ENCODE measurements at regions not wholly inside any gene's neighbourhood (a gene's known extent, or its start where the extent isn't known, plus 50 kb on each side); places are given as distances from the start of the nearest gene placed in this dataset.
"Not testable (repeated sequence)": the region's sequence is repeated elsewhere in the genome, so short reads cannot be mapped to it uniquely, and the experiment has no call there.

GRCh38 chr3:35473956-35474355, 165.4 kb upstream of the ARPP21 start:
- WGBS, 5 donors: 13 to 43% (median 25%) methylated on average over 1 of the region's 1 CpG

DNA sequence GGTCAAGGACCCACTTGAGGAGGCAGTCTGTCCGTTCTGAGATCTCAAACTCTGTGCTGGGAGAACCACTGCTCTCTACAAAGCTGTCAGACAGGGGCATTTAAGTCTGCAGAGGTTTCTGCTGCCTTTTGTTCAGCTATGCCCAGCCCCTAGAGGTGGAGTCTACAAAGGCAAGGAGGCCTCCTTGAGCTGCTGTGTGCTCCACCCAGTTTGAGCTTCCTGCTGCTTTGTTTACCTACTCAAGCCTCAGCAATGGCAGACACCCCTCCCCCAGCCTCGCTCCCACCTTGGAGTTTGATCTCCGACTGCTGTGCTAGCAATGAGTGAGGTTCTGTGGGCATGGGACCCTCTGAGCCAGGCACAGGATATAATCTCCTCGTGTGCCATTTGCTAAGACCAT, 156.8 kb upstream of the ARPP21 start:
- H3K4me1 ChIP-seq; H3K27ac ChIP-seq; H3K27me3 ChIP-seq (replicated peaks in 1 of 7); DNase-seq; intact Hi-C loops (cut with DNase I; ENCODE audit: low total_unique reads); H3K36me3 ChIP-seq; H3K4me3 ChIP-seq: not testable (repeated sequence)
- 65 to 79% (median 71%) methylated on average over 3 to 4 of the region's 4 CpGs for WGBS, 5 donors
- H3K9me3 ChIP-seq: peaks cover 0 to 20% (median 2%) of the 10 kb centered on the region in 8 donors

More at GRCh38 chr3:35473956-35474355, 165.4 kb upstream of the ARPP21 start:
- Histone ChIP-seq H3K4me3 (no peak overlapping the region), H3K27ac (no peak overlapping the region), H3K9me3 (peaks cover 0 to 28% (median 10%) of the 10 kb centered on the region in 8 donors), H3K27me3 (replicated peaks in 1 of 7) (no peaks in the 10 kb centered on the region), H3K4me1 (no peaks in the 10 kb centered on the region), H3K36me3 (no peaks in the 10 kb centered on the region)
- TF ChIP-seq, protein P1, sequence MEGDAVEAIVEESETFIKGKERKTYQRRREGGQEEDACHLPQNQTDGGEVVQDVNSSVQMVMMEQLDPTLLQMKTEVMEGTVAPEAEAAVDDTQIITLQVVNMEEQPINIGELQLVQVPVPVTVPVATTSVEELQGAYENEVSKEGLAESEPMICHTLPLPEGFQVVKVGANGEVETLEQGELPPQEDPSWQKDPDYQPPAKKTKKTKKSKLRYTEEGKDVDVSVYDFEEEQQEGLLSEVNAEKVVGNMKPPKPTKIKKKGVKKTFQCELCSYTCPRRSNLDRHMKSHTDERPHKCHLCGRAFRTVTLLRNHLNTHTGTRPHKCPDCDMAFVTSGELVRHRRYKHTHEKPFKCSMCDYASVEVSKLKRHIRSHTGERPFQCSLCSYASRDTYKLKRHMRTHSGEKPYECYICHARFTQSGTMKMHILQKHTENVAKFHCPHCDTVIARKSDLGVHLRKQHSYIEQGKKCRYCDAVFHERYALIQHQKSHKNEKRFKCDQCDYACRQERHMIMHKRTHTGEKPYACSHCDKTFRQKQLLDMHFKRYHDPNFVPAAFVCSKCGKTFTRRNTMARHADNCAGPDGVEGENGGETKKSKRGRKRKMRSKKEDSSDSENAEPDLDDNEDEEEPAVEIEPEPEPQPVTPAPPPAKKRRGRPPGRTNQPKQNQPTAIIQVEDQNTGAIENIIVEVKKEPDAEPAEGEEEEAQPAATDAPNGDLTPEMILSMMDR (IDR thresholded peaks at IDR 0.05 in 8 of 11, conservative IDR thresholded peaks at IDR 0.05 in 3 of 11): no peak
- TF ChIP-seq POLR2A (IDR thresholded peaks at IDR 0.05) (no peak), POLR2AphosphoS5 (IDR thresholded peaks at IDR 0.05) (no peak)
- DNase-seq: no peak
- intact Hi-C loops (cut with DNase I; ENCODE audit: low total_unique reads): no loop called here

GRCh38 chr3:35483131-35483530, 156.2 kb upstream of the ARPP21 start:
- WGBS, 5 donors: 73 to 85% (median 78%) methylated on average over 3 of the region's 3 CpGs
- TF ChIP-seq POLR2A (IDR thresholded peaks at IDR 0.05) (no peak), POLR2AphosphoS5 (IDR thresholded peaks at IDR 0.05) (no peak)
- TF ChIP-seq, protein P1 (IDR thresholded peaks at IDR 0.05 in 8 of 11, conservative IDR thresholded peaks at IDR 0.05 in 3 of 11): no peak
- no peak overlapping the region for H3K27ac ChIP-seq
- H3K9me3 ChIP-seq: peaks cover 0 to 18% (median 2%) of the 10 kb centered on the region in 8 donors
- DNase-seq: no peak
- H3K36me3 ChIP-seq: no peaks in the 10 kb centered on the region
- intact Hi-C loops (cut with DNase I; ENCODE audit: low total_unique reads): no loop called here
- no peaks in the 10 kb centered on the region for H3K4me1 ChIP-seq
- no peaks in the 10 kb centered on the region for H3K27me3 ChIP-seq (replicated peaks in 1 of 7)
- H3K4me3 ChIP-seq: no peak overlapping the region

DNA sequence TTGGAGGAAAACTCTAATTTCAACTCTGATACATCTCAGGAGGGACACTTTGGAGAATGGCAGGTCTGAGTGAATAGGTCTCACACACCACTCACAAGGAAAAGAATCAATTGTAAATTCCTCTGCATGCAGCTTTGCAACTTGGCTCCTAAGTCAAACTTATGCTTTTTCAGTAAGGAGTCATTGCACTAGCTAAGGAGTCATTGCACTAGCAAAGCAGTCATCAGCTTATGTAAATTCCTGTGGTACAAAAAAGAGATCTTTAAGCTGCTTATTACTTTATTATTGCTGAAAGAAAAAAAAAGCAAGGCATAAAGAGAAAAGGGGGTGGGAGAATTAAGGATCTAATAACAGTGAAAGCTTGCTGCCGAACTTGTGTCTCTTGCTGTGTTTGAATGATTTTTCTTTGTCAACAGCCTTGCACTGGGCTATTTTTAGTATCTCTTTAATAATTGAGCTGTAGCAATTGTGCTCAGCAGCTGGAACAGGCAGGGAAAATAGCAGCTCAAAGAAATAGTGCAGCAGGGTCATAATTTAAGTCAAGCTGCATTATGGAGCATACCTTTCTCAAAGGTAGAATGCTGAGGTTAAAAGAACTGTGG, 154.3 kb upstream of the ARPP21 start:
- Histone ChIP-seq H3K27me3 (replicated peaks in 1 of 7) (no peaks in the 10 kb centered on the region), H3K4me1 (no peaks in the 10 kb centered on the region), H3K36me3 (no peaks in the 10 kb centered on the region), H3K27ac (no peak overlapping the region), H3K4me3 (no peak overlapping the region), H3K9me3 (peaks cover 0 to 10% (median 0%) of the 10 kb centered on the region in 8 donors)
- no peak for DNase-seq
- 21 to 55% (median 38%) methylated on average over 1 of the region's 1 CpG for WGBS, 5 donors
- TF ChIP-seq, protein P1 (IDR thresholded peaks at IDR 0.05 in 8 of 11, conservative IDR thresholded peaks at IDR 0.05 in 3 of 11): no peak
- TF ChIP-seq POLR2A (IDR thresholded peaks at IDR 0.05) (no peak), POLR2AphosphoS5 (IDR thresholded peaks at IDR 0.05) (no peak)
- intact Hi-C loops (cut with DNase I; ENCODE audit: low total_unique reads): no loop called here

Measured in spleen (tissue), 11 donors.